SU-DHL-6 (cell line): ENCODE measurements at regions not wholly inside any gene's neighbourhood (a gene's known extent, or its start where the extent isn't known, plus 50 kb on each side); places are given as distances from the start of the nearest gene placed in this dataset.

Source experiments
- H2AFZ ChIP-seq: fragments of 200-600 bp; sonication (generic); 2 replicates; pipeline ENCODE4 v1.6.1; 2014; ENCODE audit warnings: low read depth, mild to moderate bottlenecking, moderate library complexity, mixed read lengths, antibody characterized with exemption, low read length; ENCODE audit not compliant: severe bottlenecking
- H3F3A ChIP-seq: fragments of 200-600 bp; shearing (Covaris generic); 2 replicates; pipeline ENCODE4 v1.6.0; 2016; ENCODE audit warnings: antibody characterized with exemption, mild to moderate bottlenecking; ENCODE audit not compliant: insufficient read depth
- H3K27ac ChIP-seq: fragments of 200-600 bp; sonication (generic); 2 replicates; pipeline ENCODE4 v1.5.1; 2016; ENCODE audit warnings: low read depth, mild to moderate bottlenecking, low read length, moderate library complexity, mixed read lengths
- H3K27me3 ChIP-seq: fragments of 200-600 bp; sonication (generic), shearing (Covaris generic); 2 replicates; pipeline ENCODE4 v1.6.0; 2014; ENCODE audit warnings: mild to moderate bottlenecking, low read length
- H3K36me3 ChIP-seq: fragments of 200-600 bp; sonication (generic); 2 replicates; pipeline ENCODE4 v1.6.1; 2014; ENCODE audit warnings: mild to moderate bottlenecking, low read length, mixed read lengths
- H3K4me2 ChIP-seq: fragments of 300-600, 200-600 bp; shearing (Covaris generic), sonication (generic); 2 replicates; pipeline ENCODE4 v1.6.0; 2014; ENCODE audit warnings: low read length, low read depth, mild to moderate bottlenecking; ENCODE audit not compliant: poor library complexity, severe bottlenecking
- H3K4me3 ChIP-seq: fragments of 200-600 bp; sonication (generic); 2 replicates; pipeline ENCODE4 v1.5.1; 2014; ENCODE audit warnings: antibody characterized with exemption, low read length, mild to moderate bottlenecking, mixed read lengths; ENCODE audit not compliant: insufficient read depth, poor library complexity, severe bottlenecking
- H3K79me2 ChIP-seq: fragments of 200-600 bp; sonication (generic); 2 replicates; pipeline ENCODE4 v1.6.1; 2014; ENCODE audit warnings: mild to moderate bottlenecking, low read length, moderate library complexity; ENCODE audit not compliant: insufficient read depth
- H3K9ac ChIP-seq: fragments of 200-600 bp; sonication (generic); 2 replicates; pipeline ENCODE4 v1.7.0; 2014; ENCODE audit warnings: mild to moderate bottlenecking, low read length
- H3K9me2 ChIP-seq: fragments of 200-600 bp; sonication (generic); replicated peaks from 2 replicates; pipeline ENCODE4 v1.6.1; 2014; ENCODE audit warnings: low read length; ENCODE audit not compliant: insufficient read depth
- H3K9me3 ChIP-seq: fragments of 200-600 bp; sonication (generic); 2 replicates; pipeline ENCODE4 v1.6.1; 2014; ENCODE audit warnings: low read length, mixed read lengths; ENCODE audit not compliant: insufficient read depth
- H4K20me1 ChIP-seq: fragments of 200-600 bp; sonication (generic); 2 replicates; pipeline ENCODE4 v1.6.1; 2014; ENCODE audit warnings: low read depth, mild to moderate bottlenecking, antibody characterized with exemption, low read length, moderate library complexity, mixed read lengths
- EZH2phosphoT487 ChIP-seq: fragments of 200-600 bp; sonication (generic), shearing (Covaris generic); conservative IDR thresholded peaks from 2 replicates; pipeline ENCODE4 v1.6.1; 2018; ENCODE audit warnings: mild to moderate bottlenecking, antibody characterized with exemption, low read length, moderate library complexity, mixed read lengths
- TF ChIP-seq, protein P1 (sequence below): fragments of 200-600 bp; sonication (generic); IDR thresholded peaks from one replicate; pipeline ENCODE4 v1.5.1; 2017; ENCODE audit warnings: antibody characterized with exemption, mild to moderate bottlenecking, low read length, moderate library complexity; ENCODE audit not compliant: insufficient read depth, poor library complexity, severe bottlenecking

DNA sequence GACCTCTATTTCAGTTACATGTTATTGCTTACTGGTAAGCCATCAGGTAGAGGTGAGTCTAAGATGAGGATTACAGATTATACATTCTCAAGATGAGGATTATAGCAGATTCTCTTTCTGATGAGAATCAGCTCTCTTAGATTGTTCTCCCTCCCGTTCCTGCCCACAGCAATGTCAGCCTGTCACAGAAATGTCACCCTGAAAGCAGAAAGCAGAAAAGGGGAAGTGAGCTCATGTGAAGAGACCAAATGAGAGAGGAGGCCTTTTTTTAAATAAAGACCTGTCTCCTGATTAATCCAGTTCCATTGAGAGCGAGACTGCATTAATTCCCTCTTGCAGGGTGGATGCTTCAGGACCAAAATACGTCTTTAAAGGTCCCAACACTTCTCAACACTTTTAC lies 445.6 kb downstream of the KCTD12 start:
- H3K9me2 ChIP-seq, result no peaks in the 10 kb centered on the region
- no peak overlapping the region for H3K9ac ChIP-seq
- H4K20me1 ChIP-seq, result no peaks in the 10 kb centered on the region
- no peaks in the 10 kb centered on the region for H3K9me3 ChIP-seq
- H3K27me3 ChIP-seq, result no peaks in the 10 kb centered on the region
- no peak overlapping the region for H3K4me2 ChIP-seq
- no peaks in the 10 kb centered on the region for H3K36me3 ChIP-seq
- no peak overlapping the region for H2AFZ ChIP-seq
- H3K4me3 ChIP-seq, result no peak overlapping the region
- no peaks in the 10 kb centered on the region for H3F3A ChIP-seq
- TF ChIP-seq EZH2phosphoT487, result no peak
- TF ChIP-seq, protein P1, sequence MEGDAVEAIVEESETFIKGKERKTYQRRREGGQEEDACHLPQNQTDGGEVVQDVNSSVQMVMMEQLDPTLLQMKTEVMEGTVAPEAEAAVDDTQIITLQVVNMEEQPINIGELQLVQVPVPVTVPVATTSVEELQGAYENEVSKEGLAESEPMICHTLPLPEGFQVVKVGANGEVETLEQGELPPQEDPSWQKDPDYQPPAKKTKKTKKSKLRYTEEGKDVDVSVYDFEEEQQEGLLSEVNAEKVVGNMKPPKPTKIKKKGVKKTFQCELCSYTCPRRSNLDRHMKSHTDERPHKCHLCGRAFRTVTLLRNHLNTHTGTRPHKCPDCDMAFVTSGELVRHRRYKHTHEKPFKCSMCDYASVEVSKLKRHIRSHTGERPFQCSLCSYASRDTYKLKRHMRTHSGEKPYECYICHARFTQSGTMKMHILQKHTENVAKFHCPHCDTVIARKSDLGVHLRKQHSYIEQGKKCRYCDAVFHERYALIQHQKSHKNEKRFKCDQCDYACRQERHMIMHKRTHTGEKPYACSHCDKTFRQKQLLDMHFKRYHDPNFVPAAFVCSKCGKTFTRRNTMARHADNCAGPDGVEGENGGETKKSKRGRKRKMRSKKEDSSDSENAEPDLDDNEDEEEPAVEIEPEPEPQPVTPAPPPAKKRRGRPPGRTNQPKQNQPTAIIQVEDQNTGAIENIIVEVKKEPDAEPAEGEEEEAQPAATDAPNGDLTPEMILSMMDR, result no peak
- H3K27ac ChIP-seq, result no peak overlapping the region
- no peaks in the 10 kb centered on the region for H3K79me2 ChIP-seq

DNA sequence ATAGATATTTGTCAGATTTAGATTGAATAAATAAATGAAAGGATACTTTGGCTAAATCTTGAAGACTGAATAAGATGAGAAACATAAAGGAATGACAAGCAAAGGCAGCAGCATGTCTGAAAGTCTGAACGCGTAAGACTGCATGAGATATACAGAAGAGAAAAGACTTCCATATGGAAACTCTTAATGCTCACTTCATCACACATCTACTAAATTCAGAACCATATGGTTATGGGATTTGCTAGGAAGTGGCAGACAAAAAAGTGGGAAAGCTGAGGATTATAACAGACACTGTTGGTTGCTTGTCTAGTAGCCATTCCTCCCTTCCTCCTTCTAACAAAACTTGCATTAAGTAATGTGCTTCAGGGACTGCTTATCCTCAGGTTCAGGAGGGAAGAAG lies 446.7 kb downstream of the KCTD12 start:
- Histone ChIP-seq H3K4me3 (no peak overlapping the region), H3K27ac (no peak overlapping the region), H3K9me3 (no peaks in the 10 kb centered on the region), H3K9me2 (no peaks in the 10 kb centered on the region), H3F3A (no peaks in the 10 kb centered on the region), H3K79me2 (no peaks in the 10 kb centered on the region), H3K9ac (no peak overlapping the region), H3K4me2 (no peak overlapping the region), H3K27me3 (no peaks in the 10 kb centered on the region), H4K20me1 (no peaks in the 10 kb centered on the region), H3K36me3 (no peaks in the 10 kb centered on the region), H2AFZ (no peak overlapping the region)
- TF ChIP-seq, protein P1, result no peak

DNA sequence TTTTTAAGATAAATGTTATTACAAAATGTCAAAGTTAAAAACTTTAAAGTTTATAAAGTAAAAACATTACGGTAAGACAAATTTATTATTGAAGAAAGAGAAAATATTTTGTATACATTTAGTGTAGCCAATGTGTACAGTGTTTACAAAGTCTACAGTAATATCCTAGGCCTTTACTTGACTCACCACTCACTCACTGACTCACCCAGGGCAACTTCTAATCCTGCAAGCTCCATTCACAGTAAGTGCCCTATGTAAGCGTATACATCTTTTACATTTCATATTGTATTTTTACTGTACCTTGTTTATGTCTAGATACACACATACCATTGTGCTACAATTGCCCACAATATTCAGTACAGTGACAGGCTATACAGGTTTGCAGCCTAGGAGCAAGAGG lies 448.2 kb downstream of the KCTD12 start:
- no peak overlapping the region for H3K9ac ChIP-seq
- no peak overlapping the region for H3K4me2 ChIP-seq
- TF ChIP-seq, protein P1, result no peak
- TF ChIP-seq EZH2phosphoT487, result no peak
- H3K79me2 ChIP-seq, result no peaks in the 10 kb centered on the region
- no peak overlapping the region for H2AFZ ChIP-seq
- H3F3A ChIP-seq, result no peaks in the 10 kb centered on the region
- H3K9me3 ChIP-seq, result no peaks in the 10 kb centered on the region
- no peak overlapping the region for H3K4me3 ChIP-seq
- no peak overlapping the region for H3K27ac ChIP-seq
- H4K20me1 ChIP-seq, result no peaks in the 10 kb centered on the region
- H3K36me3 ChIP-seq, result no peaks in the 10 kb centered on the region
- H3K27me3 ChIP-seq, result no peaks in the 10 kb centered on the region
- no peaks in the 10 kb centered on the region for H3K9me2 ChIP-seq

DNA sequence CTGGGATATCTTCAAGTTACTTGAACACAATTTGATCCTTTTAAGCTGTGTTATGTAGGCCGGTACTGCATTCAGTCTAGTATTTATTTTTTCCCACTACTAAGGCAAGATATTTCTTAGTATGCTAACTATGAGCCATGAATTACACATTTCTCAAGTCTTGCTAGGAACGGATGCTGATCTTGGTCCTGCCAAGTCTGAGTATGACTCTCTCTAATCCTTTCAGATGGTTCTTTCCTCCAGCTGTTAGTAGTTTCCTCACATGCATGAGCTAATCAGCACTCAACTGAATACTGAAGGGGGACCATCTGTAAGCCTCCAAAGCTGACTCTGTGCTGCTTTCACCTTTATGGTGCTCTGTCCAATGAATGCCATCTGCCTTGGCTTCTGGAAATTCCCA lies 460.3 kb downstream of the KCTD12 start:
- no peak for TF ChIP-seq EZH2phosphoT487
- TF ChIP-seq, protein P1, result no peak

More for the DNA sequence above, 460.3 kb downstream of the KCTD12 start:
- no peak overlapping the region for H3K27ac ChIP-seq
- no peaks in the 10 kb centered on the region for H3K79me2 ChIP-seq
- H3K4me2 ChIP-seq, result no peak overlapping the region
- H3K36me3 ChIP-seq, result no peaks in the 10 kb centered on the region
- H3K9ac ChIP-seq, result no peak overlapping the region
- H3K4me3 ChIP-seq, result no peak overlapping the region
- no peaks in the 10 kb centered on the region for H3K27me3 ChIP-seq
- H3K9me2 ChIP-seq, result no peaks in the 10 kb centered on the region
- no peaks in the 10 kb centered on the region for H3K9me3 ChIP-seq
- no peaks in the 10 kb centered on the region for H3F3A ChIP-seq
- H2AFZ ChIP-seq, result no peak overlapping the region
- no peaks in the 10 kb centered on the region for H4K20me1 ChIP-seq
